RCC 7860 (cell line): ENCODE measurements at regions not wholly inside any gene's neighbourhood (a gene's known extent, or its start where the extent isn't known, plus 50 kb on each side); places are given as distances from the start of the nearest gene placed in this dataset.

Source experiments
- DNase-seq: peaks from one replicate; pipeline ENCODE4 v3.0.0-alpha.2; 2015; ENCODE audit warnings: low spot score
- FAIRE-seq: peaks from 2 replicates; lab custom pipeline; 2012; peaks lifted over from hg19 to GRCh38; lab: Jason Lieb, UNC

DNA sequence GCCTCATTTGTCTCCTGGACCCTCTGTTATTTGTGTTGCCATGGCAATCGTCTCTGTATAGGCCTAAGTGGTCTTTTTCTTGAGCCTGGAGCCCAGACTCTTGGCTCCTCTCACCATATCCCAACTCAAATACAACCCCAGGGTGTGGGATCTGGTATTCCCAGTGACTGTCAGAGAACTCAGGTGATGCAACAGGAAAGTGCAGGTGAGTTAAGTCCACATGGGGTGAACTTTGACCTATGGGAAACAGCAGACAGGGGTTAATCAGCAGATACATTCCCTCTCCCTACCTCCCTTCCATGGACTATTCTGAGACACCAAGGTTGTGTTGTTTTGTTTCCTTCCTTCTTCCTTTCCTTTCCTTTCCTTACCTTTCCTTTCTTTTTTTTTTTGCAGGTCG lies 130.9 kb upstream of the RPS6KA3 start:
- no peak for FAIRE-seq
- no peak for DNase-seq

GRCh38 chrX:20394451-20394850 lies 127.7 kb upstream of the RPS6KA3 start:
- no peak for FAIRE-seq
- no peak for DNase-seq

- no peak for DNase-seq
- FAIRE-seq = no peak
These were observed 127.2 kb upstream of the RPS6KA3 start for GRCh38 chrX:20393944-20394343.

DNA sequence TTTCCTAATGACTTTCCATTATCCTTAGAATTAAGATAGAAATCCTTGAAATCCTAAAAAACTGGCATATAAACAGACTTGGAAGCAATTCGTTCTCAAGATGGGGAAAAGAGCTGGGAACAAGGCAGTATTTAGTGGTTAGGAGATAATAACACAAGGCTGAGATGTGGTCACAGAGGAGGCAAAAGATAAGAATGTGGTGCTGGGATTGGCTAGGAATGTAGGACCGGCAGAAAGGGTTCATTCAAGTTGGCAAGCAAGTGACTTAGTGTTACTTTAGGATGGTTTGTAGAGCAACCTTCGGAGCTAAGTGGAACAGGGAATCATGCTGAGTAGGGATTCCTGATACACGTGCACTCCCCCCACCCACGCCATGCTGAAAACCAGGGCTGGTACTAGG lies 121.9 kb upstream of the RPS6KA3 start:
- FAIRE-seq (no peak), DNase-seq (no peak)

DNA sequence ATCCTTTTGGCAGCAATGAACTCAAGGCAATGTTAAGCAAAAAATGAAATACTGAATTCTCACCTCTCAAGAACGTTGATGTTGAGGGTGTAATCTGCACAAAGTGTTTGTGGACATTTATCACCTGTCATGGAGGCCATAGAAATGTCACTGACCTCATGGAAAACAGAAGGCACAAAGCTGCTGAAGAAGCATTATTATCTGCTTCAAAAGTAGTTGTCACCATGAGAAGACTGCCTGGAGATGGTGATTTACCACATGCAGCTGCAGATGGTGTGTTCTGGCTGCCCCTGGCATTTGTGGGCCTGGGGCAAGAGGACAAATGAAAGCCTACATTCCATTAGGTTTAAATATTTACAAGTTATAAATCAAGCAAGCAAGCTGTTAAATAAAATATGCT lies 116.8 kb upstream of the RPS6KA3 start:
- no peak for FAIRE-seq
- no peak for DNase-seq

- DNase-seq (peak; percentile 19), FAIRE-seq (no peak)
These were observed 116.0 kb upstream of the RPS6KA3 start for GRCh38 chrX:20382518-20383297.

- FAIRE-seq = no peak
- no peak for DNase-seq
These were observed 115.4 kb upstream of the RPS6KA3 start for GRCh38 chrX:20382082-20382481.

DNA sequence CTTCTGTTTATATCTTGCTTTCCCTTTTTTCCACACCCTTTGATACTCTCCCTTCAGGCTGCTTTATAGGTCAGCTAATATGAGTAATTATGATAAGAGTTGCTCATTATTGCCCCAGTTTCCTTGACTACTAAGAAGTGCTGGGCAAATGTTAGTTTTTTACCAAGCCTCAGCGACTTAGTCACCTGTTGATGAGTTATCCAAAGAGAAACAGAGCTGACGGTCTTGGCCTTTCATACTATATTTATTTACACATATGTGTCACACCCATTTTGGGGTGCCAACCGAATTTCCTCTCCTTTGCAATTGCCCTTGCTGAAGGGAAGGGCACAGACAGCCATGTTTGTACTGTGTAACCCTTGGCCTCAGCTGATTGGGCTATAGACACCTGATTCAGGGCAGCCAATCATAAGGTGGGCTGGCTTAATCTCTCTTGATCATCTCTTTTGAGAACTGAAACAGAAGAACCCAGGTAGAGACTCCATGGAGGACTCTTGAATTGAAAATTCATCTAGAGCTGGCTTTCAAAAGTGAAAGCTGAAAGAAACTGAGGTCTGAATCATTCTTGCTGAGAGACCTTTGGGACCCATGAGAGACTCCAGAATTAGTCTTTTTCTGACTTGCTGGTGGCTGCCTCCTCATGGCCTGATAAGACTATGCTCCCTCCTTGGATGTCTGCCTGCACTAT lies 111.7 kb upstream of the RPS6KA3 start:
- FAIRE-seq (peak; percentile 48), DNase-seq (peak; percentile 72)

DNA sequence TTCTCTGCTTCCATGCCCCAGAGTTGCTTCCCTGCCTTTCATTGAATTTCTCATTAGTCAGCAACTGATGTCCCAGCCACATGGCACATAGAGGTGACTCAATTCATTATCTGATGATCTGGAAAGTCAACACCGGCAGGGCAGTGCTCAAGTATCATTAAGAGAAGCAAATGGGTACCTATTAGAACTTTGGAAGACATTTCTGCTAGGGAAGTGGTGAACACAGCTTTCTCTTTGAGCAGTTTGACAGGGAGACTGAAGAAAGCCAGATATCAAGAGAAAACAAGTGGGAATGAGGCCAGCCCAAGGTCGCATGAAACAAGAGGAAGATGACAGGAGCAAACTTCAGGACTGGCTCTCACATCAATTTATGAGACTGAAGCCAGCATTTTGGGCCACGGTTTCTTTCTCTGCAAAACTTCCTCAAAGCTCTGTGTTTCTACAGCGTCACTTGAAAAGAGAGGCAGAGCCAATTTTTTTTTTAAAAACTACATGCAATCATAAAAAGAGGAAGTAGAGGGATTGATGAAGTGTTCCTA lies 108.3 kb upstream of the RPS6KA3 start:
- FAIRE-seq = peak; percentile 81
- peak; percentile 29 for DNase-seq

DNA sequence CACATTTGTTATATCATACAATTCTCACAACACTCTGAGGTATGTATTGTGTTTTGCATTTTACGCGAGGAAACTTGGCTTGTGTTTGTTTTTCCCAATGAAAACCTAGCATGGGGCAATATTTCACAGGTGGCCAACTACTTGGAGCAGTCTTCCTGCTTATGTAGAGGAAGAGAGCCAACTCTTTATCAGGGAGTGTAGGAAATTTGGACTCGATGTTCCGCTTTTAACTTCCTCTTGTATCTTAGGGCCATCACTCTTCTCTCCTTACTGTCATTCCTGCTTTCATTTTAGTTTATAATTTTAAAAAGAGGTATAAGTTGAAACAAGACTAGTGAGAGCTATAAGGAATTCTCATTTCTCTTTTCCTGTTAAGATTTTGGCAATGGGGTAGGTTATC lies 107.7 kb upstream of the RPS6KA3 start:
- DNase-seq (no peak), FAIRE-seq (no peak)

- DNase-seq = no peak
- FAIRE-seq = peak; percentile 65
These were observed 106.4 kb upstream of the RPS6KA3 start for GRCh38 chrX:20373063-20373462.

DNA sequence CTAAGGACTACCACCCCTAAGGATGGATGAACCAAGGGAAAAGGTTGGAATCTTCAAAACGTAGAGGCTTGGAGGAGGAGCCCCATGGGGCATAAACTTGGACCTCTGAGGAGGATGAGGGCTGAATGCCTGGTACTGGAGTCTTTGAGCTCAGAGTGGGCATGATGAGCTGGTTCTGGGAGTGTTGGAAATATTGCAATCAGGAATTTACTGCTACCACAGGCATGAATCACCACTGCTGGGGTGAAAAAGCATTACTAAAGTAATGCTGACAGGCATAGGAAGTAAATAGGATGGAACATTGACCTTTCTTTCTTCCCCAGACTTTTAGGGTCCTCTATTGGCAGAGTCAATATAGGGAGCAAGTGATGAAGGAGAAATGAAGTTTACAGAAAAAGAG lies 105.8 kb upstream of the RPS6KA3 start:
- peak; percentile 95 for FAIRE-seq

GRCh38 chrX:20369468-20369867 lies 102.8 kb upstream of the RPS6KA3 start:
- DNase-seq (no peak), FAIRE-seq (no peak)

More for the DNA sequence above, 105.8 kb upstream of the RPS6KA3 start:
- DNase-seq = peak; percentile 55

- no peak for FAIRE-seq
These were observed 97.5 kb upstream of the RPS6KA3 start for GRCh38 chrX:20364238-20364637.

DNA sequence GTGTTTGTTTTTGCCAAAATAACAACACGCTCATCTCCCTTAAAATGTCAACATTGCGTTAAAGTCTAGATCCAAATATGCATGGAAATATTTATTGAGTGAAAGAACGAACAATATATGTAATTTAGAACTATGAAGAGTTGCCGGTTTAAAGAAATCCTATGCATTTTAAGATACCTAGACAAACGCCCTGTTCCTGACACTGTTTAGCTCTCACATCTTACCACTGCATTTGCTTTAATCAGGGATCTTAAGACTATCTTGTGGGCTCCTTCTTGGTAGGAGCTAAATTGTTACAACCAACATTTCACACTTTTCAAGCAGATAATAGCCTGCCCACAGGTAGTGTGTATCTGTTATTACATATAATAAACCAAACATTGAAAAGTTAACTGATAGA lies 96.6 kb upstream of the RPS6KA3 start:
- DNase-seq (no peak), FAIRE-seq (no peak)

More at GRCh38 chrX:20364238-20364637, 97.5 kb upstream of the RPS6KA3 start:
- DNase-seq = no peak

DNA sequence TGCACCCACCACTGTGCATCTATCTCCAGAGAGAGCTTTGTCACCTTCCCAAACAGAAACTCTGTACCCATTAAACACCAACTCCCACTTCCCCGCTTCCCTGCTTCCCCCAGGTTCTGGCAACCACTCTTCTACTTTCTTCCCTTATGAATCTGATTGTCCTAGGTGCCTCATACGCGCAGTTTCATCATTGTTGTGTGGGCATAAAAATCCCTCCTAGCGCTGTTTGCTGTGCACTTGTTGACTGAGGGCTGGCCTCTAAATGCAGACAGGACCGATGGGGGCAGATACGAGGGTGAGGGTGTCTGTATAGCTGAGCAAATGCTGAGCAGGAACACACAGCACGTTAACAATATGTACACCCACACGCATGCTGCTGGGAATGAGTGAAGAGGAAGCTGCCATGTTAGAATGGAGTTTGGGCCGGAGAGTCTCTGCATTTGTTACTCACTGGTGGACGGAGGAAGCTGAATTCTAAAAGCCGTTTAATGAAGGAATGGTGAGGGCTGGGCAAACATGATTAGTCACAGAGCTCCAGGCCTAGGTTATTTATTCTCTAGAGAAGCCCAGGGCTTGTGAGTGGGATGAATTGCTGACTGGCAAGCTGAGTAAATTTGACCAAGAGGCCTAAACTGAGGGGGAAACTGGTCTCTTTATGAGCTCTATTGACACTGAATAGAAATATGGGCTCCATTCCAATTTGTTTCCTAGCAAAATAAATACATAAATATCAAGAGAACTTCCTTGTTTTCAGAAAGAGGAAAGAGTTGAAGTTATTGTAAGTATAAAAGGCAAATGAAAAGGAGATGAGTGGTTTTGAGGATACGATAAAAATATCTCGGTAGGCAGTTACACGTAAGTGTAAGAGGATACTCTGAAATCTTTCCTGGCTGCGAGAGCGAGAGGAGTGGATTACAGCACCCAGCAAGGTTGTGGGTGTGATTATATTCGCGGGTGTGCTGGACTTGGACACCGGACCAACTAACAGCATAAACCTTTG lies 95.9 kb upstream of the RPS6KA3 start:
- FAIRE-seq (peak; percentile 96), DNase-seq (peak; percentile 84)

GRCh38 chrX:20361890-20362262 lies 95.2 kb upstream of the RPS6KA3 start:
- DNase-seq (peak; percentile 59), FAIRE-seq (peak; percentile 84)

DNA sequence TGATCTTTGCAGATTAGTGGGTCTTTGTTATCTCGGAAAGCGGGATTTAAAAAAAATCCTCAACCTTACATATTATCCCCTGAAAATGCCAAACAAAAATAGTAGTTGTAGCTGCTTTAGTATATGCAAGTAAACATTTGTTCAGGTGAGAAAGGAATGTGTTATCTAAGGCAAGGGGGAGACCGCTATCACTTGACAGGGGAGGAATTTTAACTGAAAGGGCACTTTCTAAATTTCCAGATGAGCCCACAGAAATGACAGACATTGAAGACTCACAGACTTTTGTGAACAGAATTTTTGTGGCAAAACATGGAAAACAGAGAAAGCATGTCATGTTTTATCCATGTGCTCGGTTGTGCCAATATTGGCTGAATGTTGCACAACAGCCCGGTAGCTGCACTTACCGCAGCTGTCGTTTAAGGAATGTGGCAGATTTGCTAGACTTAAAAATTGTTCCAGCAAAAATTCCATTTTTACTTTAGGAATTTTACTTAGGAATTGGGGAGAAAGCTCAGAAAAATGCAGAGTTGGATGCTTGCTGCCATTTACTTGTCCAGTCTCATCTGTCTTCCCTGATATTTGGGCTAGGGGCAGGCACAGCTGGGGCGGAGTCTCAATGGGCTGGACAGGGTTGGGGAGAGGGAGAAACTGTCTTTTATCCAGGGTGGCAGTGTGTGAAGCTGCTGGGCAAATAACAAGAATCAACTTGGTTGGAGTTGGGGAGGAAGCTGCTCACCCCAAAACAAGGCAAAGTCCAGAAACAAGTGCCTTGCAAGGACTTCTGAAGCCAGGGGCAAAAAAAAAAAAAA lies 94.6 kb upstream of the RPS6KA3 start:
- no peak for FAIRE-seq
- no peak for DNase-seq

GRCh38 chrX:20355187-20355586 lies 88.5 kb upstream of the RPS6KA3 start:
- DNase-seq (no peak), FAIRE-seq (no peak)

DNA sequence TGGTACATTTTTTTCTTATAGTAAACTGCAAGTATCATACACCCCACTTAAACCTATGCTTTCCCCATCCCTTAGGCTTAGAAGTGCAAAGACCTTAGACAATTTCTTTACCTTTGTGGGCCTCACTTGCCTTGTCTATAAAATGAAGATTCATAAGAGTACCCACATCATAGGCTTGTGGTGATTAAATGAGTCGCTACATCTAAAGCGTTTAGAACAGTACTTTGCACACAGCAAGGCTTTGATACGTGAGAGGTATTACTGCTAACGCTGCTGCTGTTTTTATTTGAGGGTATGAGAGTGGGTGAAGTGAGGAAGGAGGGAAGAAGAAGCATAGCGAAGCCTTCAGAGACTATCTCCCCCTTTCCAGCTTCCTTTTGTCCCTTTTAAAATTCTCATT lies 87.8 kb upstream of the RPS6KA3 start:
- no peak for FAIRE-seq
- no peak for DNase-seq
